Mesodermal cell (in vitro differentiated cells): ENCODE measurements at regions not wholly inside any gene's neighbourhood (a gene's known extent, or its start where the extent isn't known, plus 50 kb on each side); places are given as distances from the start of the nearest gene placed in this dataset.
"Not testable (repeated sequence)": the region's sequence is repeated elsewhere in the genome, so short reads cannot be mapped to it uniquely, and the experiment has no call there.

Source experiments
- H3K27ac ChIP-seq: 2 replicates; pipeline ENCODE4 v1.7.0; 2013; ENCODE audit warnings: mild to moderate bottlenecking, low read depth, low read length, moderate library complexity; ENCODE audit not compliant: severe bottlenecking
- H3K36me3 ChIP-seq: 2 replicates; pipeline ENCODE4 v1.7.1; 2013; ENCODE audit warnings: mild to moderate bottlenecking, low read length, moderate library complexity; ENCODE audit not compliant: control insufficient read depth, insufficient read depth
- H3K4me1 ChIP-seq: one replicate; pipeline ENCODE4 v1.7.1; 2013; ENCODE audit warnings: mild to moderate bottlenecking, low read length; ENCODE audit not compliant: insufficient read depth, control insufficient read depth, poor library complexity, severe bottlenecking
- H3K4me3 ChIP-seq: 2 replicates; pipeline ENCODE4 v1.7.0; 2013; ENCODE audit warnings: low read length, control low read depth, mild to moderate bottlenecking; ENCODE audit not compliant: insufficient read depth, poor library complexity, severe bottlenecking; ENCODE audit errors: extremely low read depth
- H3K9me3 ChIP-seq: 2 replicates; pipeline ENCODE4 v1.7.1; 2013; ENCODE audit warnings: mild to moderate bottlenecking, low read length, moderate library complexity; ENCODE audit not compliant: control insufficient read depth
- WGBS, 2 experiments: methylation state at CpG; one replicate each; pipeline ENCODE4 v1.1.5; 2013; ENCODE audit warnings: missing lambda C conversion rate in 2 of 2; ENCODE audit not compliant: insufficient coverage in 2 of 2; 5-methylcytosine and 5-hydroxymethylcytosine counted together

- Histone ChIP-seq H3K36me3 (no peaks in the 10 kb centered on the region), H3K4me3 (no peak overlapping the region), H3K27ac (no peak overlapping the region), H3K9me3 (no peaks in the 10 kb centered on the region), H3K4me1 (no peaks in the 10 kb centered on the region)
- 85 to 87% methylated on average over 4 of the region's 4 CpGs for WGBS, 2 experiments
Measured at GRCh38 chr10:71092812-71093401, 119.5 kb upstream of the UNC5B start.

DNA sequence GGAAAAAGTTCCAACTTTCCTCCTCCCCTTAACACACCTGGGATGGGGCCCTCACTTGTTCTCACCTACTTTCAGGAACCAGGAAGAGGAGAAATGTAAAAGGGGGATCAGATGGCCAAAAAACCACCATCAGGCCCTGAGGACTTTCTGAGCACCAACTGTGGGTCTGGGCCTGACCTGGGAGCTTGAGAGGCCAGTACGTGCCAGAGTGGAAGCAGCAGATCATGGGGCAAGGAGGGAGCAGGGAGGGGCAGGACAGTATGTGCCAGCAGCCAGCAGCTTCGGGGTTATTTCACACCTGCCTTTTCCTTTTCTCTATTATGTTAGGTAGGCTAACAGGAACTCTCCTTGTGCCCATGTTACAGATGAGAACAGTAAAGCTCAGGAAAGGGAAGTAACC is 118.8 kb upstream of the UNC5B start:
- Histone ChIP-seq H3K27ac (no peak overlapping the region), H3K4me3 (no peak overlapping the region), H3K9me3 (no peaks in the 10 kb centered on the region), H3K36me3 (no peaks in the 10 kb centered on the region), H3K4me1 (no peaks in the 10 kb centered on the region)
- WGBS, 2 experiments, result 100% methylated on average over 1 to 2 of the region's 2 CpGs

DNA sequence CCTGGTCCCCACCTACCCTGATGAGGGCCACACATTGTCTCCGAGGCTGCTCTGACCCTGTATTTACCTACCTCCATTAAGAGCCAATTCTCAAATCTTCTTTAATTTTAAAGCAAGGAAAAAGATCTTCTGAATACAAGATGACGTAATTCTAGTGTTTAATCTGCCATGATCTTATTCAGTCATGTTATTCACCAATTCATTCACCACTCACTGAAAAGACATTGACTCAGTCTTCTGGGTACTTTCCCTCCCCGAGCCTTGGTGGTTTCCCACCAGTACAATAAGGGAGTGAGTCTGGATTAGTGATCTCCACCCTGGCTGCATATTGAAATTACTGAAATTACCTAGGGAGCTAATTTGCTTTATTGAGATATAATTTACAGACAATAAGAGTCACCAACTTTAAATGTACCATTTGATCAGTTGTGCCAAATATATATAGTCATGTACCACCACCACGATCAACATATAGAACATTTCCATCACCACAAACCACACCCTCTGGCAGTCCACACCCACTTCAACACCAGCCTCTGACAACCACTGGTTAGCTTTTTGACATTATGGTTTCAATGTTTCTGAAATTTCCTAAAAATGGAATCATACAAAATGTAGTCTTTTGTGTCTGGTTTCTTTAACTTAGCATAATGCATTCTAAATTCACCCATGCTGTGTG is 117.5 kb upstream of the UNC5B start:
- Histone ChIP-seq H3K36me3 (no peaks in the 10 kb centered on the region), H3K9me3 (no peaks in the 10 kb centered on the region), H3K4me3 (no peak overlapping the region), H3K4me1 (no peaks in the 10 kb centered on the region), H3K27ac (no peak overlapping the region)
- 100% methylated on average over 1 to 2 of the region's 4 CpGs for WGBS, 2 experiments

GRCh38 chr10:71099731-71100361 is 112.5 kb upstream of the UNC5B start:
- no peaks in the 10 kb centered on the region for H3K9me3 ChIP-seq
- H3K4me3 ChIP-seq, result no peak overlapping the region
- no peak overlapping the region for H3K27ac ChIP-seq
- H3K36me3 ChIP-seq, result no peaks in the 10 kb centered on the region
- 80 to 100% methylated on average over 1 of the region's 1 CpG for WGBS, 2 experiments
- H3K4me1 ChIP-seq, result no peaks in the 10 kb centered on the region

DNA sequence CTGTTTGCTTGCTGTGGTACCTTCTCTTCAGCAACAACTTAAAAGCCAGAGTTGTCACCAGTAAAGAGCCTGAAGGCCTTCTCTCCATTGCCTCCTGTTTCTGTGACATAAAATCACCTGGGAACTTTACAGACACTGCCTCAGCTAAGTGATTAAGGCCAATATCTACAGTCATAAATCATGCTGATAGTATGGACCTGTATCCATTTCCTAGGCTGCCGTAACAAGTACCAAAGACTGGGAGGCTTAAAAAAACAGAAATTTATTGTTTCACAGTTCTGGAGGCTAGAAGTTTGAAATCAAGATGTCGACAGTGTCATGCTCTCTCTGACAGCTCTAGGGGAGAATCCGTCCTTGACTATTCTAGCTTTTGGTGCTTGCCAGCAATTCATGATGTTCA is 108.4 kb upstream of the UNC5B start:
- no peak overlapping the region for H3K4me3 ChIP-seq
- no peaks in the 10 kb centered on the region for H3K4me1 ChIP-seq
- no peak overlapping the region for H3K27ac ChIP-seq
- no peaks in the 10 kb centered on the region for H3K36me3 ChIP-seq
- 82 to 96% methylated on average over 2 to 3 of the region's 3 CpGs for WGBS, 2 experiments
- H3K9me3 ChIP-seq, result no peaks in the 10 kb centered on the region

GRCh38 chr10:71106151-71106550 is 106.2 kb upstream of the UNC5B start:
- H3K4me1 ChIP-seq, H3K9me3 ChIP-seq, H3K27ac ChIP-seq, H3K36me3 ChIP-seq, H3K4me3 ChIP-seq: not testable (repeated sequence)
- 94 to 100% methylated on average over 1 to 3 of the region's 4 CpGs for WGBS, 2 experiments

DNA sequence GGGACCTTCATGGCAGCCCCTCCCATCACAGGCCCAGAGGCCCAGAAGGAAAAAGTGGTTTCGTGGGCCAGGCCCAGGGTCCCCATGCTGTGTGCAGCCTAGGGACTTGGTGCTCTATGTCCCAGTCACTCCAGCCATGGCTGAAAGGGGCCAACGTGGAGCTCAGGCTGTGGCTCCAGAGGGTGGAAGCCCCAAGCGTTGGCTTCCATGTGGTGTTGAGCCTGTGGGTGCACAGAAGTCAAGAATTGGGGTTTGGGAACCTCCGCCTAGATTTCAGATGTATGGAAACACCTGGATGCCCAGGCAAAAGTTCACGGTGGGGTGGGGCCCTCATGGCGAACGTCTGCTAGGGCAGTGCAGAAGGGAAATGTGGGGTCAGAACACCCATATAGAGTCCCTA is 105.3 kb upstream of the UNC5B start:
- not testable (repeated sequence) for H3K27ac ChIP-seq, H3K9me3 ChIP-seq, H3K36me3 ChIP-seq, H3K4me3 ChIP-seq, H3K4me1 ChIP-seq
- WGBS, 2 experiments, result 81 to 95% methylated on average over 4 to 7 of the region's 7 CpGs

DNA sequence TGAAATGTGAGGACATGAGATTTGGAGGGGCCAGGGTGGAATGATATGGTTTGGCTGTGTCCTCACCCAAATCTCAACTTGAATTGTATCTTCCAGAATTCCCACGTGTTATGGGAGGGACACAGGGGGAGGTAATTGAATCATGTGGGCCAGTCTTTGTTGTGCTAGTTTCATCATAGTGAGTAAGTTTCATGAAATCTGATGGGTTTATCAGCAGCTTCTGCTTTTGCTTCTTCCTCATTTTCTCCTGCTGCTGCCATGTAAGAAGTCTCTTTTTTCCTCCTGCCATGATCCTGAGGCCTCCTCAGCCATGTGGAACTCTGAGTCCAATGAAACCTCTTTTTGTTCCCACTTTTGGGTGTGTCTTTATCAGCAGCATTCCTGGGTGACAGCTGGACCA is 104.3 kb upstream of the UNC5B start:
- H3K27ac ChIP-seq, H3K4me3 ChIP-seq, H3K4me1 ChIP-seq, H3K9me3 ChIP-seq, H3K36me3 ChIP-seq: not testable (repeated sequence)
- no CpG with 5 or more reads among the region's 1 CpG for WGBS, 2 experiments

DNA sequence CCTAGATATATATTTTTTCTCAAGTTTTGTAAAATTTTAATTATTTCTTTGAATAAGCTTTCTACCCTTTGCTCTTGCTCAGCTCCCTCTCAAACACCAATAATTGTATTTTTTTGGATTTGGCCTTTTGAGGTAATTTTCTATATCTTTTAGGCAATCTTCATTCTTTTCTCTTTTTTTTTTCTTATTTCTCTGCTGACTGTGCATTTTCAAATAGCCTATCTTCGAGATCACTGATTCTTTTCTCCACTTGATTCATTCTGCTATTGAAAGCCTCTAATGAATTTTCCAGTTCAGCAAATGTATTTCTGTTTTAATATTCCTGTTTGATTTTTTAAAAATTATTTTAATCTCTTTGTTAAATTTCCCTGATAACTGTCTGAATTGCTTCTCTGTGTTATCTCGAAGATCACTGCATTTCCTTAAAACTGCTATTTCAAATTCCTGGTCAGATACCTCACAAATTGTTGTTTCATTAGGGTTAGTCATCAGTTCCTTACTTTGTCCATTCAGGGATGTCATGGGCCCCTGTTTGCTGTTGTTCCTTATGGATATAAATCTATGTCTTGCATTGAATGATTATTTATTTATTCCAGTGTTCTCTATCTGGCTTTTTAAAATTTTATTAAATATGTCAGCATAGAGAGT is 100.1 kb upstream of the UNC5B start:
- Histone ChIP-seq H3K27ac (no peak overlapping the region), H3K4me3 (no peak overlapping the region), H3K9me3 (peaks cover 16% of the 10 kb centered on the region), H3K4me1 (no peaks in the 10 kb centered on the region), H3K36me3 (no peaks in the 10 kb centered on the region)
- 100% methylated on average over 1 of the region's 2 CpGs for WGBS, 2 experiments

- no peaks in the 10 kb centered on the region for H3K4me1 ChIP-seq
- 86 to 88% methylated on average over 1 of the region's 1 CpG for WGBS, 2 experiments
- H3K36me3 ChIP-seq, result no peaks in the 10 kb centered on the region
- peaks cover 29% of the 10 kb centered on the region for H3K9me3 ChIP-seq
- no peak overlapping the region for H3K4me3 ChIP-seq
- H3K27ac ChIP-seq, result no peak overlapping the region
Measured at GRCh38 chr10:71116426-71116825, 95.9 kb upstream of the UNC5B start.

GRCh38 chr10:71117589-71117988 is 94.8 kb upstream of the UNC5B start:
- peaks cover 29% of the 10 kb centered on the region for H3K9me3 ChIP-seq
- WGBS, 2 experiments, result 70 to 76% methylated on average over 4 of the region's 4 CpGs
- H3K4me3 ChIP-seq, H3K36me3 ChIP-seq, H3K4me1 ChIP-seq, H3K27ac ChIP-seq: not testable (repeated sequence)
